GM10248 (cell line): ENCODE measurements at regions not wholly inside any gene's neighbourhood (a gene's known extent, or its start where the extent isn't known, plus 50 kb on each side); places are given as distances from the start of the nearest gene placed in this dataset.

Experiments used
- CTCF ChIA-PET: fragments of 300-600 bp; sonication (Branson Sonifier 250); formaldehyde crosslinking; extraction: SDS; loops from one replicate; lab custom pipeline; 2021; ENCODE audit warnings: antibody characterized with exemption; lab: Yijun Ruan, JAX
- POLR2A ChIA-PET: fragments of 350-650 bp; sonication (Branson Sonifier 250); formaldehyde crosslinking; extraction: SDS; loops from one replicate; lab custom pipeline; 2020; ENCODE audit warnings: antibody characterized with exemption; lab: Yijun Ruan, JAX
- DNase-seq: peaks from one replicate; pipeline ENCODE4 v3.0.0; 2012; ENCODE audit errors: extremely low spot score
- TF ChIP-seq, protein P1 (sequence below): IDR thresholded peaks from 2 replicates; pipeline ENCODE4 v1.5.1; 2012; ENCODE audit warnings: mild to moderate bottlenecking, low read depth; ENCODE audit errors: extremely low read depth, missing control alignments, control extremely low read depth

DNA sequence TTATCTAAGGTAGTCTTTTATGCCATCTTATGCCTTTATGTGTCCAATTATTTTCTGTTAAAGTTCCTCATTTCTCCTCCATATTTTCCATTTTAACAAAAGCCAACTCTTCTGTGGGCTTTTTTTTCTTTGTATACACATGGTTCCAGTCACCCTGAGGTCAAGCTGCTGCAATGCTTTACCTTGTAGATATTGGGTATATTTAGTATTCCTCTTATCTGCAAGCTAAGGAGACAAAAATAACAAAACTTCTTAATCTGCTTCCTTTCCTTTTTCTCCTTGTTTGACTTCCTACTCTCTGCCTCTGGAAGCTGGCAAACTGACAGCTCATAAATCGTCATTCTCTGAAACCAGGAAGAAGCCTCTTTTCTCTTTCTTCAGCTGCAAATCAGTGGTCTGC, 885.0 kb upstream of the LRRN3 start:
- CTCF ChIA-PET = interaction anchor here (1.5 kb wide), 1 partner anchor 21 kb away, joined by 3 read pairs; no protein-coding TSS in a partner anchor
- POLR2A ChIA-PET = no interaction called here
- TF ChIP-seq, protein P1, sequence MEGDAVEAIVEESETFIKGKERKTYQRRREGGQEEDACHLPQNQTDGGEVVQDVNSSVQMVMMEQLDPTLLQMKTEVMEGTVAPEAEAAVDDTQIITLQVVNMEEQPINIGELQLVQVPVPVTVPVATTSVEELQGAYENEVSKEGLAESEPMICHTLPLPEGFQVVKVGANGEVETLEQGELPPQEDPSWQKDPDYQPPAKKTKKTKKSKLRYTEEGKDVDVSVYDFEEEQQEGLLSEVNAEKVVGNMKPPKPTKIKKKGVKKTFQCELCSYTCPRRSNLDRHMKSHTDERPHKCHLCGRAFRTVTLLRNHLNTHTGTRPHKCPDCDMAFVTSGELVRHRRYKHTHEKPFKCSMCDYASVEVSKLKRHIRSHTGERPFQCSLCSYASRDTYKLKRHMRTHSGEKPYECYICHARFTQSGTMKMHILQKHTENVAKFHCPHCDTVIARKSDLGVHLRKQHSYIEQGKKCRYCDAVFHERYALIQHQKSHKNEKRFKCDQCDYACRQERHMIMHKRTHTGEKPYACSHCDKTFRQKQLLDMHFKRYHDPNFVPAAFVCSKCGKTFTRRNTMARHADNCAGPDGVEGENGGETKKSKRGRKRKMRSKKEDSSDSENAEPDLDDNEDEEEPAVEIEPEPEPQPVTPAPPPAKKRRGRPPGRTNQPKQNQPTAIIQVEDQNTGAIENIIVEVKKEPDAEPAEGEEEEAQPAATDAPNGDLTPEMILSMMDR = no peak
- no peak for DNase-seq

DNA sequence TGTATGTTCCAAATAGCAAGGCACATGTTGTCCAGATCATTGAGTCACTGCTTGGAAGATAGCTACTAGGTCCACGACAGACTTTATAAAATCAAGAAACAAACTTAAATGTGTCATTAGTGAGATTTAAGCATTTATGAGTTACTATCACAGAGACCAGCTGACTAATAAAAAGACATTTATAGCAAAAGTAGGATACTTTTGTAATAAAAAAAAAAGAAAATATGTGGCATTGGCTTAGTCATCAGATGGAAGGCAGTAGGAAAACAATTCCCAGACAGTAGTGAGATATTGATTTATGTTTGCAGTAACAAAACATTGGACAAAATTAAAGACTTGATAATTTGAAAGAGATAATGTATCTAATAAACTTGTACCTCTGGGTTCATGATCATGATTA, 881.0 kb upstream of the LRRN3 start:
- ChIA-PET POLR2A (no interaction called here), CTCF (no interaction called here)
- no peak for DNase-seq
- TF ChIP-seq, protein P1 = no peak

DNA sequence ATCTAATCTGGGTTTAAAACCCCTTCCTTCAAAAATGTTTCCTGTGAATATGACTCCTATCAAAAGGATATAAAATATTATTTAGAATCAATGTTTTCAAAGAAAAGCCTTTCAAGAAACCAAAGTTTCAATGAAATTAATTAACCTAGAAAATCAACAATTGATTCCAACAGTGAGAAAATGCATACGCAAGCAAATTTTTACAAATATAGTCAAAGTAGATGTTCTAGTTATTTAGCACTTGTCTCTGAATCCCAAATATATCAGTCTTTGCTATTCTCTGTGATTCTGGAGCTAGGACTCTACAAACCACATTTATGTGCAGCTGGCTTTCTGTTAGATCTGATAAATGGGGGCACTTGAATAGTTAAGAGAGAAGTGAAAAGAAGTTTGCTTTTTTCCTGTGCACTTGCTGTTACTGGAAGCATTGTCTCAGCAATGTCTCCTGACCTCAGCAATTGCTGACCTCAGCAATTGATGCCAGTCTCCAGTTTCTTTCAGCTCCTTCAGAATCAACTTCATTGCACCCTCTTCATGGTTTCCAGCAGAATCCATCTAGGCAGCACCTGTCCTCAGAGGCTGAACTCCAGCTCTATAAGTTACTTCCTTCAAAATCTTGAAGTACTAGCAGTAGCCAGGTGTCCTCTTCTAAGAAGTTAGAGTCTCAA, 879.9 kb upstream of the LRRN3 start:
- TF ChIP-seq, protein P1 = no peak
- POLR2A ChIA-PET = no interaction called here
- CTCF ChIA-PET = no interaction called here
- DNase-seq = no peak

DNA sequence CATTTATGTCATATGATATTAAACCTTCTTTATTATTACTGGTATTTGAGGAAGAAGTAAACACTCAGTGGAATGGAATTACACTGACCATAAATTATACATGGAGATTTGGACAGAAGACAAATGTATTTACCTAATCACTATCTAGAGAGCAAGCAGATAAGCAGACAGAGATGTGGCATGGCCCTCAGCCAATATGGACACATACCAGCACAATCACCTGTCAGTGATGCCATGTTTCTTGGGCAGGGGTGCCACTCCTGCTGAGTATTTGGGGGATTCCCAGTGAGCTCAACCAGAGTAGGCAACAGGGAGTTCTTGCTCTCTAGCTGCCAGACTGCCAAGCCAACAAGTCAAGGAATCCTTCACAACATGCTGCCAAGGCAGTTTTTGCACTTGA, 866.3 kb upstream of the LRRN3 start:
- ChIA-PET POLR2A (no interaction called here), CTCF (no interaction called here)
- DNase-seq = no peak
- TF ChIP-seq, protein P1 = no peak

DNA sequence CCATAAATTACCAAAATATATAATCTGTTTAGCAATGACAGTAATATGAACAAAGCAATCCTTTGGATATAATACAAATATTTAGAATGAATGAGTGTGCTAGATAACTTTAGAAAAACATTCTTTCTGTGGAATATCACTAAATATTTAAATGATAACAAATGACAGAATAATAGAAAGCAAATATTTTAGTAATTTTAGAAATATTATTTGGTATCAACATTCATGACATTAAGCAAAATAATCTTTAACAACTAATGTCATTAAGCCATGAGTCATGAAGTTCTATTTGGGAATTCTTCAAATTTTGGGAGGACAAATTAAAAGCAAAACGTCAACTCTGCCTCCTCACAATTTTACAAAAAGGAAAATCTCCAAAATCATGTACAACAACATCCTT, 844.8 kb upstream of the LRRN3 start:
- TF ChIP-seq, protein P1 = no peak
- ChIA-PET CTCF (no interaction called here), POLR2A (no interaction called here)
- DNase-seq = no peak

DNA sequence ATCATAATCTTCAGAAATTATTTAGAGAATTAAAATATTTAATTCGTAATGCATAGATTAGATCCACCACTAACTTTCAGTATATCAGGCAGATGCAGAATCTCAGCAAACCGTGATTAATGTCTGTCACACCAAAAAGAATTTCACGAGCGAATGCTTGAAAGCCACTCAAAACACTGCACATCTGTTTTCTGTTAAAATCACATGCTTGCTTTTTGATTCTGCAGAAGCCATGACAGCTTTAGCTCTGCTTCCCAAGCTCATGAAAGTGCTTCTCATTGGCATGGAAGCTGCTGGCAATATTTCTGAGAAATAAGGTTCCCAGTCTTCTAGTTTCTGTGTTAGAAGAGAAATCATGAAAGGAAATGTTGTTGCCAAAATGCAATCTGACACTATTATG, 837.8 kb upstream of the LRRN3 start:
- CTCF ChIA-PET = interaction anchor here (1.0 to 1.3 kb wide), 3 partner anchors 17 to 26 kb away, joined by 3 read pairs; no protein-coding TSS in a partner anchor
- TF ChIP-seq, protein P1 = no peak
- no peak for DNase-seq
- POLR2A ChIA-PET = no interaction called here
